ENCODE measurements at regions not wholly inside any gene's neighbourhood (a gene's known extent, or its start where the extent isn't known, plus 50 kb on each side); places are given as distances from the start of the nearest gene placed in this dataset.
A peak's percentile ranks its signal among the peaks of the same experiment; 100 is the strongest.

- DNase-seq (ENCODE audit: low read depth): no peak
- no peak for TF ChIP-seq CTCF (conservative IDR thresholded peaks at IDR 0.05; ENCODE audit: low read length)
- no peak overlapping the region for H3K4me3 ChIP-seq (ENCODE audit: low read length)
Measured at GRCh38 chr11:113634940-113635575, 71.0 kb downstream of the TMPRSS5 start.

GRCh38 chr11:113632981-113633380 lies 73.1 kb downstream of the TMPRSS5 start:
- H3K4me3 ChIP-seq (ENCODE audit: low read length): no peak overlapping the region
- TF ChIP-seq CTCF (conservative IDR thresholded peaks at IDR 0.05; ENCODE audit: low read length): no peak
- DNase-seq (ENCODE audit: low read depth): peak; percentile 73

GRCh38 chr11:113629562-113629961 lies 76.5 kb downstream of the TMPRSS5 start:
- no peak for DNase-seq (ENCODE audit: low read depth)
- H3K4me3 ChIP-seq (ENCODE audit: low read length): no peak overlapping the region
- TF ChIP-seq CTCF (conservative IDR thresholded peaks at IDR 0.05; ENCODE audit: low read length): no peak

- no peak for DNase-seq (ENCODE audit: low read depth)
- no peak overlapping the region for H3K4me3 ChIP-seq (ENCODE audit: low read length)
- TF ChIP-seq CTCF (conservative IDR thresholded peaks at IDR 0.05; ENCODE audit: low read length): no peak
Measured at GRCh38 chr11:113628912-113629311, 77.2 kb downstream of the TMPRSS5 start.

- no peak for DNase-seq (ENCODE audit: low read depth)
- no peak overlapping the region for H3K4me3 ChIP-seq (ENCODE audit: low read length)
- no peak for TF ChIP-seq CTCF (conservative IDR thresholded peaks at IDR 0.05; ENCODE audit: low read length)
Measured at GRCh38 chr11:113627946-113628345, 78.2 kb downstream of the TMPRSS5 start.

- TF ChIP-seq CTCF (conservative IDR thresholded peaks at IDR 0.05; ENCODE audit: low read length): no peak
- H3K4me3 ChIP-seq (ENCODE audit: low read length): no peak overlapping the region
- no peak for DNase-seq (ENCODE audit: low read depth)
Measured at GRCh38 chr11:113627297-113627696, 78.8 kb downstream of the TMPRSS5 start.

GRCh38 chr11:113626736-113627135 lies 79.4 kb downstream of the TMPRSS5 start:
- no peak for TF ChIP-seq CTCF (conservative IDR thresholded peaks at IDR 0.05; ENCODE audit: low read length)
- no peak overlapping the region for H3K4me3 ChIP-seq (ENCODE audit: low read length)
- peak; percentile 36 for DNase-seq (ENCODE audit: low read depth)

Measured in AG10803 (cell line).